GM12891 (cell line): ENCODE measurements at regions not wholly inside any gene's neighbourhood (a gene's known extent, or its start where the extent isn't known, plus 50 kb on each side); places are given as distances from the start of the nearest gene placed in this dataset.

ENCODE experiments used
- DNase-seq: peaks from one replicate; pipeline ENCODE4 v3.0.0; 2011; ENCODE audit warnings: low spot score; ENCODE audit not compliant: insufficient read length
- FAIRE-seq: peaks from 2 replicates; lab custom pipeline; 2011; peaks lifted over from hg19 to GRCh38; lab: Jason Lieb, UNC
- PAX5 ChIP-seq: IDR thresholded peaks from 2 replicates; pipeline ENCODE4 v1.6.1; 2011; ENCODE audit warnings: low read length, moderate library complexity, mild to moderate bottlenecking; ENCODE audit not compliant: insufficient read depth, severe bottlenecking
- POLR2A ChIP-seq: IDR thresholded peaks from 2 replicates; pipeline ENCODE4 v1.6.1; 2011; ENCODE audit warnings: low read depth, low read length, control low read depth
- POLR2AphosphoS5 ChIP-seq: IDR thresholded peaks from 2 replicates; pipeline ENCODE4 v1.6.1; 2011; ENCODE audit warnings: low read depth, low read length, control low read depth
- POU2F2 ChIP-seq: IDR thresholded peaks from 2 replicates; pipeline ENCODE4 v1.6.1; 2011; ENCODE audit warnings: low read depth, mild to moderate bottlenecking, control low read depth, low read length, moderate library complexity
- SPI1 ChIP-seq: IDR thresholded peaks from 2 replicates; pipeline ENCODE4 v1.6.1; 2011; ENCODE audit warnings: low read depth, low read length, control low read depth
- TAF1 ChIP-seq: IDR thresholded peaks from 2 replicates; pipeline ENCODE4 v1.6.1; 2011; ENCODE audit warnings: low read depth, low read length, control low read depth

- FAIRE-seq (no peak), DNase-seq (no peak)
- no peak for TF ChIP-seq POU2F2
- TF ChIP-seq POLR2AphosphoS5 = no peak
- TF ChIP-seq SPI1 = no peak
- no peak for TF ChIP-seq TAF1
- TF ChIP-seq POLR2A = no peak
Measured at GRCh38 chr5:68707575-68707974, 386.2 kb upstream of the SLC30A5 start.

- TF ChIP-seq SPI1 (no peak), POLR2AphosphoS5 (no peak), PAX5 (no peak), POU2F2 (no peak), POLR2A (no peak), TAF1 (no peak)
- FAIRE-seq (no peak), DNase-seq (no peak)
Measured at GRCh38 chr5:68708156-68708841, 385.5 kb upstream of the SLC30A5 start.

- FAIRE-seq (no peak), DNase-seq (no peak)
- TF ChIP-seq TAF1 (no peak), POU2F2 (no peak), SPI1 (no peak), POLR2AphosphoS5 (no peak)
Measured at GRCh38 chr5:68708842-68709170, 385.0 kb upstream of the SLC30A5 start.

GRCh38 chr5:68709239-68709638 lies 384.6 kb upstream of the SLC30A5 start:
- FAIRE-seq (no peak), DNase-seq (no peak)
- TF ChIP-seq POU2F2 = no peak
- TF ChIP-seq SPI1 = no peak

GRCh38 chr5:68710514-68710913 lies 383.3 kb upstream of the SLC30A5 start:
- FAIRE-seq (peak; percentile 90), DNase-seq (no peak)

GRCh38 chr5:68711293-68712200 lies 382.3 kb upstream of the SLC30A5 start:
- FAIRE-seq = peak; percentile 91
- TF ChIP-seq POLR2AphosphoS5 = no peak
- DNase-seq = no peak

More at GRCh38 chr5:68710514-68710913, 383.3 kb upstream of the SLC30A5 start:
- TF ChIP-seq SPI1 (peak; percentile 92), PAX5 (no peak)

GRCh38 chr5:68714810-68715209 lies 379.0 kb upstream of the SLC30A5 start:
- FAIRE-seq (no peak), DNase-seq (no peak)

GRCh38 chr5:68720884-68721610 lies 372.8 kb upstream of the SLC30A5 start:
- DNase-seq = no peak
- TF ChIP-seq POU2F2 = no peak
- no peak for TF ChIP-seq SPI1
- FAIRE-seq = no peak

More at GRCh38 chr5:68714810-68715209, 379.0 kb upstream of the SLC30A5 start:
- TF ChIP-seq SPI1 (no peak), TAF1 (no peak), POU2F2 (no peak), POLR2AphosphoS5 (no peak), PAX5 (no peak), POLR2A (no peak)

GRCh38 chr5:68722357-68722756 lies 371.5 kb upstream of the SLC30A5 start:
- FAIRE-seq (no peak), DNase-seq (no peak)
- TF ChIP-seq PAX5 = no peak
- TF ChIP-seq SPI1 = no peak
- TF ChIP-seq POLR2A = no peak
- no peak for TF ChIP-seq TAF1
- no peak for TF ChIP-seq POLR2AphosphoS5
- no peak for TF ChIP-seq POU2F2

- no peak for DNase-seq
Measured at GRCh38 chr5:68725905-68726683, 367.7 kb upstream of the SLC30A5 start.

More at GRCh38 chr5:68725905-68726683, 367.7 kb upstream of the SLC30A5 start:
- FAIRE-seq = no peak
- TF ChIP-seq POLR2AphosphoS5 (no peak), TAF1 (no peak), POLR2A (no peak), POU2F2 (no peak), PAX5 (no peak), SPI1 (no peak)
